ENCODE measurements at regions not wholly inside any gene's neighbourhood (a gene's known extent, or its start where the extent isn't known, plus 50 kb on each side); places are given as distances from the start of the nearest gene placed in this dataset.

DNA sequence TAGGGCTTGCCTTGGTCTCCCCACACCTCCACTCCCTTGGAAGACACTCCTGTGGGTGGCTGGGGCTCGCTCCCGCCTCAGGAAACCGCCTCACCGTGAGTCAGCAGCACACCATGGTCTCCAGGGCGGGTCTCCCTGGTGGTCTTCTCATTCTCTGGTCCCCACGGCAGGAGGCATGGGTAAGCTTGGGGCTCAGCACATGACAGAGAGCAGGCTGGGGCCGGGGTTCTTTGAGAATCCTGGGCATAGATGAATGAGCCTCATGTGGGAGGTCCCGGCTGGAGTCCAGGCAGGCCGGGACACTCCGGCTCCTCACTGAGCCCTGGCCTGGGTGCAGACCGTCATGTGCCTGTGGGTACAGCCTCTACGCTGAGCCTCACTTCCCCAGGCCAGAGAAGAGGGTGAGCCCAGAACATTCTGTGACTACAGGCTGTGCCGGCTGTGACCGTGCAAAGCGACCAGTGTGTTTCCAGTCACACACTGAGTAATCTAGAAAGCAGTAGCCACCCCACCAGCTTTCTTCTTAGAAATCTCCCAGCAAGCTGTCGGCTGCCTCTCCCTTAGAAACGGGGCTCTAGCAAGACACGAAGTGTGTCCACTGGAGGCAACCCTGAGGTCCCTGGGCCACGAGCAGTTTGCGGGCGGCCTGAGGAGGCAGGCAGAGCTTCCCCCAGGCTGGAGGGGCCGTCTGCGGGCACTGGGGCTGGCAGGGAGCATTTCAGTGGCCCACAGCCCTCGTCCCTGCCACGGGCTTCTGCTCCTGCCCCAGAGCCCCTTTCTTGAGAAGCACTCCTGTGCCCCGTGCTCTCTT, 93.1 kb downstream of the RHOB start:
- H3K36me3 ChIP-seq (ENCODE audit: control insufficient read depth in 2 of 4, insufficient read depth in 4 of 4, low read length in 3 of 4), result no peaks in the 10 kb centered on the region
- 0 out of 2 replicates have a peak overlapping the region, but pooled peaks have one; percentile 63 for H2BK5ac ChIP-seq (ENCODE audit: low read depth, low read length)
- no peak overlapping the region for H2BK15ac ChIP-seq (ENCODE audit: low read length)
- ChIA-PET POLR2A (ENCODE audit: partially characterized antibody) (interaction anchor here (1.4 kb wide), 1 partner anchor 35 kb away, joined by 3 read pairs; no protein-coding TSS in a partner anchor), CTCF (ENCODE audit: partially characterized antibody) (interaction anchor here (0.6 to 2.6 kb wide), 3 partner anchors 52 to 433 kb away, joined by 3 to 8 read pairs (median 3); no protein-coding TSS in a partner anchor)
- 89% methylated on average over 24 of the region's 26 CpGs; no CpG with 5 or more reads in 1 of the 2 experiments for WGBS, 2 experiments (ENCODE audit: extremely low coverage in 1 of 2, insufficient coverage in 1 of 2, insufficient read length in 1 of 2, insufficient replicate concordance in 2 of 2, low coverage in 1 of 2, low lambda C conversion rate in 2 of 2, missing lambda C conversion rate in 1 of 2)
- H3K27ac ChIP-seq (ENCODE audit: low read depth, low read length), result no peak overlapping the region
- peak overlapping the region; percentile 19 for H4K91ac ChIP-seq (replicated peaks; ENCODE audit: insufficient read length, low read length)
- no peak overlapping the region for H2BK120ac ChIP-seq (replicated peaks; ENCODE audit: low read depth, low read length)
- TF ChIP-seq POLR2AphosphoS5 (IDR thresholded peaks at IDR 0.05; ENCODE audit: low read depth, low read length) (no peak), NRF1 (IDR thresholded peaks at IDR 0.05; ENCODE audit: low read depth, low read length) (no peak), HDAC2 (IDR thresholded peaks at IDR 0.05; ENCODE audit: borderline replicate concordance in 1 of 2, low read depth in 2 of 2, low read length in 2 of 2) (no peak), EGR1 (IDR thresholded peaks at IDR 0.05; ENCODE audit: borderline replicate concordance, low read depth, low read length) (no peak)
- no peak overlapping the region for H2BK20ac ChIP-seq (ENCODE audit: low read length)
- no peak overlapping the region for H3K4me3 ChIP-seq (ENCODE audit: extremely low read depth in 1 of 4, insufficient read depth in 2 of 4, low read depth in 3 of 4, low read length in 4 of 4)
- no peak overlapping the region for H3K14ac ChIP-seq (ENCODE audit: insufficient read length)
- peak overlapping the region; percentile 1; the same call in 1 of the 2 replicates for H4K8ac ChIP-seq (ENCODE audit: extremely low read depth, insufficient read depth, low read length)
- H3K56ac ChIP-seq (replicated peaks; ENCODE audit: insufficient read length, low read depth, low read length), result no peak overlapping the region
- peaks cover 9 to 24% (median 16%) of the 10 kb centered on the region in 4 experiments for H3K4me1 ChIP-seq (replicated peaks in 1 of 4; ENCODE audit: control insufficient read depth in 3 of 4, insufficient read depth in 4 of 4, low read length in 3 of 4)
- peaks cover 0 to 2% (median 0%) of the 10 kb centered on the region in 4 experiments; a peak in 2 of 7 replicates for H3K27me3 ChIP-seq (replicated peaks in 1 of 4; ENCODE audit: control insufficient read depth in 3 of 4, extremely low read depth in 1 of 4, insufficient read depth in 3 of 4, low read length in 3 of 4)
- no peak overlapping the region; the same call in 1 of the 2 replicates for H2AK5ac ChIP-seq (ENCODE audit: low read depth, low read length)
- H3K4me2 ChIP-seq (ENCODE audit: insufficient read depth in 1 of 2, low read depth in 2 of 2, low read length in 2 of 2), result no peak overlapping the region
- H3K18ac ChIP-seq (ENCODE audit: extremely low read depth, low read length), result no peak overlapping the region
- no peak overlapping the region for H2AFZ ChIP-seq (ENCODE audit: low read length)
- H3K9me3 ChIP-seq (ENCODE audit: insufficient read depth in 2 of 2, low read depth in 1 of 2, low read length in 1 of 2), result no peaks in the 10 kb centered on the region
- H3K79me1 ChIP-seq (ENCODE audit: low read depth, low read length), result no peaks in the 10 kb centered on the region
- no peak overlapping the region for H3K9ac ChIP-seq (replicated peaks in 1 of 4; ENCODE audit: extremely low read depth in 1 of 4, low read depth in 3 of 4, low read length in 3 of 4)
- peak overlapping the region; percentile 82; the same call in 1 of the 2 replicates for H2BK12ac ChIP-seq (ENCODE audit: low read depth, low read length)
- H3K4ac ChIP-seq (replicated peaks; ENCODE audit: insufficient read length, low read depth, low read length), result no peak overlapping the region
- DNase-seq (ENCODE audit: low read depth in 1 of 2, low spot score in 2 of 2), result no peak
- no peaks in the 10 kb centered on the region for H3K79me2 ChIP-seq (ENCODE audit: control insufficient read depth in 1 of 2, insufficient read depth in 2 of 2, low read length in 2 of 2)
- H3K23me2 ChIP-seq (ENCODE audit: low read depth, low read length), result no peaks in the 10 kb centered on the region
- no peak overlapping the region for H3K23ac ChIP-seq (ENCODE audit: insufficient read length)
- FAIRE-seq, result no peak
- H4K5ac ChIP-seq (ENCODE audit: insufficient read length, low read depth, low read length), result no peak overlapping the region
- H4K20me1 ChIP-seq (replicated peaks in 1 of 2; ENCODE audit: control insufficient read depth in 1 of 2, insufficient read depth in 2 of 2, low read length in 2 of 2), result no peaks in the 10 kb centered on the region
